Mesenchymal stem cell (in vitro differentiated cells and primary cell): ENCODE measurements at regions not wholly inside any gene's neighbourhood (a gene's known extent, or its start where the extent isn't known, plus 50 kb on each side); places are given as distances from the start of the nearest gene placed in this dataset.
A peak's percentile ranks its signal among the peaks of the same experiment; 100 is the strongest.

ENCODE experiments used
- DNase-seq: peaks from one replicate; pipeline ENCODE4 v3.0.0-alpha.2; 2013
- H2AFZ ChIP-seq: one replicate; pipeline ENCODE4 v1.6.1; 2013; ENCODE audit warnings: low read depth, mild to moderate bottlenecking, control low read depth, inconsistent platforms, low read length, moderate library complexity
- H2AK5ac ChIP-seq: 2 replicates; pipeline ENCODE4 v1.6.1; 2013; ENCODE audit warnings: low read length, moderate library complexity, mild to moderate bottlenecking, inconsistent platforms; ENCODE audit not compliant: severe bottlenecking
- H2BK120ac ChIP-seq: one replicate; pipeline ENCODE4 v1.6.1; 2013; ENCODE audit warnings: low read depth, mild to moderate bottlenecking, inconsistent platforms, low read length, moderate library complexity
- H2BK12ac ChIP-seq, 2 experiments: one replicate each; pipeline ENCODE4 v1.6.1; 2013; ENCODE audit warnings: inconsistent platforms in 2 of 2, low read length in 2 of 2, mild to moderate bottlenecking in 2 of 2, moderate library complexity in 2 of 2, control low read depth in 1 of 2
- H2BK15ac ChIP-seq: one replicate; pipeline ENCODE4 v1.6.1; 2013; ENCODE audit warnings: mild to moderate bottlenecking, low read depth, inconsistent platforms; ENCODE audit not compliant: poor library complexity, severe bottlenecking
- H2BK5ac ChIP-seq: 2 replicates; pipeline ENCODE4 v1.6.1; 2013; ENCODE audit warnings: low read depth, mild to moderate bottlenecking, low read length, control low read depth, inconsistent platforms; ENCODE audit not compliant: poor library complexity, severe bottlenecking
- H3K14ac ChIP-seq, 2 experiments: one replicate each; pipeline ENCODE4 v1.6.1; 2013; ENCODE audit warnings: inconsistent platforms in 2 of 2, low read length in 2 of 2, control low read depth in 1 of 2, mild to moderate bottlenecking in 1 of 2, moderate library complexity in 1 of 2
- H3K18ac ChIP-seq, 2 experiments: one replicate each; pipeline ENCODE4 v1.6.1; 2013; ENCODE audit warnings: inconsistent platforms in 2 of 2, low read length in 2 of 2, control low read depth in 1 of 2, low read depth in 1 of 2, mild to moderate bottlenecking in 1 of 2
- H3K23ac ChIP-seq, 2 experiments: one replicate each; pipeline ENCODE4 v1.6.1; 2013; ENCODE audit warnings: inconsistent platforms in 2 of 2, low read length in 2 of 2, mild to moderate bottlenecking in 2 of 2, moderate library complexity in 2 of 2, control low read depth in 1 of 2
- H3K27ac ChIP-seq: 2 replicates; pipeline ENCODE4 v1.5.1; 2013; ENCODE audit warnings: mild to moderate bottlenecking, moderate library complexity, low read length, control low read depth, inconsistent platforms; ENCODE audit not compliant: poor library complexity, severe bottlenecking
- H3K27me3 ChIP-seq, 2 experiments: 2 replicates each; pipeline versions ENCODE4 v1.6.1 to v1.7.0; 2013; ENCODE audit warnings: low read length in 2 of 2, mild to moderate bottlenecking in 2 of 2, moderate library complexity in 2 of 2, control low read depth in 1 of 2, inconsistent platforms in 1 of 2; ENCODE audit not compliant: control insufficient read depth in 1 of 2, insufficient read depth in 1 of 2
- H3K36me3 ChIP-seq, 2 experiments: 2 replicates each; pipeline versions ENCODE4 v1.6.1 to v1.7.0; 2013; ENCODE audit warnings: low read length in 2 of 2, control low read depth in 1 of 2, inconsistent platforms in 1 of 2, low read depth in 1 of 2, mild to moderate bottlenecking in 1 of 2; ENCODE audit not compliant: insufficient read depth in 2 of 2, control insufficient read depth in 1 of 2
- H3K4ac ChIP-seq, 2 experiments: one replicate each; pipeline ENCODE4 v1.6.1; 2013; ENCODE audit warnings: inconsistent platforms in 2 of 2, low read length in 2 of 2, mild to moderate bottlenecking in 2 of 2, moderate library complexity in 2 of 2, control low read depth in 1 of 2, low read depth in 1 of 2
- H3K4me1 ChIP-seq: 2 replicates; pipeline ENCODE4 v1.6.1; 2013; ENCODE audit warnings: low read depth, low read length, control low read depth; ENCODE audit not compliant: control insufficient read depth, insufficient read depth
- H3K4me2 ChIP-seq: 2 replicates; pipeline ENCODE4 v1.6.1; 2013; ENCODE audit warnings: low read length, mild to moderate bottlenecking, inconsistent platforms; ENCODE audit not compliant: poor library complexity, severe bottlenecking
- H3K4me3 ChIP-seq, 2 experiments: 2 replicates each; pipeline versions ENCODE4 v1.5.1 to v1.7.0; 2013; ENCODE audit warnings: low read length in 2 of 2, mild to moderate bottlenecking in 2 of 2, control low read depth in 1 of 2, low read depth in 1 of 2; ENCODE audit not compliant: insufficient read depth in 1 of 2
- H3K79me1 ChIP-seq: replicated peaks from 2 replicates; pipeline ENCODE4 v1.6.1; 2013; ENCODE audit warnings: mild to moderate bottlenecking, control low read depth, low read length, inconsistent platforms; ENCODE audit not compliant: poor library complexity, severe bottlenecking
- H3K9ac ChIP-seq: 2 replicates; pipeline ENCODE4 v1.7.0; 2013; ENCODE audit warnings: mild to moderate bottlenecking, low read length, moderate library complexity
- H3K9me3 ChIP-seq: 2 replicates; pipeline ENCODE4 v1.7.0; 2013; ENCODE audit warnings: mild to moderate bottlenecking, low read length; ENCODE audit not compliant: control insufficient read depth
- H4K8ac ChIP-seq: one replicate; pipeline ENCODE4 v1.6.1; 2013; ENCODE audit warnings: inconsistent platforms, mild to moderate bottlenecking, low read length, moderate library complexity
- H4K91ac ChIP-seq: one replicate; pipeline ENCODE4 v1.6.1; 2013; ENCODE audit warnings: mild to moderate bottlenecking, low read length, inconsistent platforms
- whole genome bisulfite sequencing: methylation state at CpG from one replicate; pipeline ENCODE4 v1.1.7; 2013; ENCODE audit warnings: mixed read lengths; 5-methylcytosine and 5-hydroxymethylcytosine counted together

GRCh38 chr2:235112365-235112764 is 160.5 kb downstream of the SH3BP4 start:
- Histone ChIP-seq H3K9ac (no peak overlapping the region), H4K8ac (no peak overlapping the region), H2BK12ac (no peak overlapping the region), H3K9me3 (no peaks in the 10 kb centered on the region), H3K4me3 (no peak overlapping the region), H3K18ac (no peak overlapping the region), H4K91ac (no peak overlapping the region), H3K79me1 (no peaks in the 10 kb centered on the region), H2BK15ac (no peak overlapping the region), H2AK5ac (no peak overlapping the region), H3K36me3 (no peaks in the 10 kb centered on the region), H2AFZ (no peak overlapping the region), H3K4me1 (peaks cover 6% of the 10 kb centered on the region), H3K14ac (no peak overlapping the region), H3K27me3 (no peaks in the 10 kb centered on the region), H3K4me2 (no peak overlapping the region), H3K4ac (no peak overlapping the region), H3K23ac (no peak overlapping the region), H3K27ac (no peak overlapping the region), H2BK120ac (no peak overlapping the region), H2BK5ac (no peak overlapping the region)
- 96% methylated on average over 4 of the region's 4 CpGs for WGBS
- DNase-seq = no peak

GRCh38 chr2:235113854-235114253 is 162.0 kb downstream of the SH3BP4 start:
- Histone ChIP-seq H2AK5ac (no peak overlapping the region), H3K27ac (no peak overlapping the region), H4K91ac (no peak overlapping the region), H3K4ac (no peak overlapping the region), H3K14ac (no peak overlapping the region), H2BK120ac (no peak overlapping the region), H3K27me3 (no peaks in the 10 kb centered on the region), H4K8ac (peak overlapping the region; percentile 57), H3K4me3 (no peak overlapping the region), H3K9ac (no peak overlapping the region), H2AFZ (no peak overlapping the region), H3K18ac (no peak overlapping the region), H3K9me3 (no peaks in the 10 kb centered on the region), H3K79me1 (no peaks in the 10 kb centered on the region), H3K36me3 (no peaks in the 10 kb centered on the region), H3K4me2 (no peak overlapping the region), H2BK15ac (peak overlapping the region; percentile 77), H2BK12ac (peak overlapping the region in 1 of 2 experiments; percentile 32), H2BK5ac (no peak overlapping the region), H3K23ac (no peak overlapping the region), H3K4me1 (peaks cover 6% of the 10 kb centered on the region)
- 48% methylated on average over 9 of the region's 10 CpGs for WGBS
- no peak for DNase-seq

GRCh38 chr2:235114286-235114685 is 162.5 kb downstream of the SH3BP4 start:
- Histone ChIP-seq H3K27me3 (no peaks in the 10 kb centered on the region), H3K18ac (no peak overlapping the region)

GRCh38 chr2:235115521-235115920 is 163.7 kb downstream of the SH3BP4 start:
- Histone ChIP-seq H3K4me3 (no peak overlapping the region), H2AK5ac (no peak overlapping the region), H3K23ac (no peak overlapping the region), H3K9me3 (no peaks in the 10 kb centered on the region), H2BK15ac (no peak overlapping the region), H4K8ac (no peak overlapping the region), H3K79me1 (no peaks in the 10 kb centered on the region), H3K18ac (no peak overlapping the region), H2BK5ac (no peak overlapping the region), H3K4ac (no peak overlapping the region), H2BK12ac (no peak overlapping the region), H4K91ac (no peak overlapping the region), H3K4me2 (no peak overlapping the region), H3K27ac (no peak overlapping the region), H3K27me3 (no peaks in the 10 kb centered on the region), H2BK120ac (no peak overlapping the region), H3K14ac (no peak overlapping the region), H3K4me1 (peaks cover 6% of the 10 kb centered on the region), H3K36me3 (no peaks in the 10 kb centered on the region), H3K9ac (no peak overlapping the region), H2AFZ (no peak overlapping the region)
- WGBS = 83% methylated on average over 3 of the region's 4 CpGs
- no peak for DNase-seq

More at GRCh38 chr2:235114286-235114685, 162.5 kb downstream of the SH3BP4 start:
- no peak overlapping the region for H2BK120ac ChIP-seq
- no peak overlapping the region for H3K4me2 ChIP-seq
- no peak overlapping the region for H4K8ac ChIP-seq
- H3K14ac ChIP-seq = no peak overlapping the region
- H3K4me1 ChIP-seq = peaks cover 6% of the 10 kb centered on the region
- no peak overlapping the region for H3K4me3 ChIP-seq
- H2AFZ ChIP-seq = no peak overlapping the region
- no peaks in the 10 kb centered on the region for H3K9me3 ChIP-seq
- no peak overlapping the region for H2AK5ac ChIP-seq
- H2BK12ac ChIP-seq = peak overlapping the region in 1 of 2 experiments; percentile 32
- no peak for DNase-seq
- H3K9ac ChIP-seq = no peak overlapping the region
- H3K23ac ChIP-seq = no peak overlapping the region
- H4K91ac ChIP-seq = no peak overlapping the region
- H3K79me1 ChIP-seq = no peaks in the 10 kb centered on the region
- no peaks in the 10 kb centered on the region for H3K36me3 ChIP-seq
- WGBS = 93% methylated on average over 7 of the region's 10 CpGs
- H2BK5ac ChIP-seq = no peak overlapping the region
- no peak overlapping the region for H2BK15ac ChIP-seq
- H3K4ac ChIP-seq = no peak overlapping the region
- H3K27ac ChIP-seq = no peak overlapping the region
